CD4-positive, alpha-beta T cell (primary cell): ENCODE measurements at regions not wholly inside any gene's neighbourhood (a gene's known extent, or its start where the extent isn't known, plus 50 kb on each side); places are given as distances from the start of the nearest gene placed in this dataset.

Experiments used
- ATAC-seq: fragments of 200-7000 bp; cut with Tn5 transposase; one replicate; pipeline ENCODE4 v1.10.0; 2022; ENCODE audit warnings: mild to moderate bottlenecking; ENCODE audit not compliant: poor library complexity
- CTCF ChIA-PET: fragments of 350-600 bp; sonication (Branson Sonifier 250); formaldehyde crosslinking; loops from one replicate; lab custom pipeline; 2021; ENCODE audit warnings: antibody characterized with exemption, inconsistent platforms; lab: Charles Lee
- POLR2A ChIA-PET: fragments of 350-600 bp; sonication (Branson Sonifier 250); formaldehyde crosslinking; loops from one replicate; lab custom pipeline; 2021; ENCODE audit warnings: antibody characterized with exemption, inconsistent platforms; lab: Charles Lee
- DNase-seq, 14 experiments: peaks; one replicate each; pipeline ENCODE4 v3.0.0-alpha.2; 2013 to 2020; ENCODE audit warnings: mixed read lengths in 2 of 14
- H3K27ac ChIP-seq, 2 donors: one replicate each; pipeline versions ENCODE4 v1.5.1 to v1.7.0; 2013; ENCODE audit warnings: low read length in 2 of 2, low read depth in 1 of 2, mild to moderate bottlenecking in 1 of 2
- H3K27me3 ChIP-seq, 2 experiments: 1 replicate in 1 of 2; 2 replicates in 1 of 2; pipeline versions ENCODE4 v1.6.1 to v1.7.0; 2013; ENCODE audit warnings: low read length in 2 of 2, control low read depth in 1 of 2, mild to moderate bottlenecking in 1 of 2, moderate library complexity in 1 of 2; ENCODE audit not compliant: insufficient read depth in 2 of 2, control insufficient read depth in 1 of 2
- H3K36me3 ChIP-seq: one replicate; pipeline ENCODE4 v1.6.1; 2013; ENCODE audit warnings: low read length, control low read depth; ENCODE audit not compliant: insufficient read depth
- H3K4me1 ChIP-seq: one replicate; pipeline ENCODE4 v1.6.1; 2013; ENCODE audit warnings: low read length, control low read depth; ENCODE audit not compliant: insufficient read depth
- H3K4me3 ChIP-seq: one replicate; pipeline ENCODE4 v1.5.1; 2013; ENCODE audit warnings: mild to moderate bottlenecking, low read length, moderate library complexity
- H3K9me3 ChIP-seq, 2 experiments: 1 replicate in 1 of 2; 2 replicates in 1 of 2; pipeline versions ENCODE4 v1.6.1 to v1.7.0; 2013; ENCODE audit warnings: low read length in 2 of 2, mild to moderate bottlenecking in 2 of 2, control low read depth in 1 of 2, moderate library complexity in 1 of 2; ENCODE audit not compliant: control insufficient read depth in 1 of 2, insufficient read depth in 1 of 2
- H3K27ac Mint-ChIP-seq: one replicate; pipeline ENCODE4 v1.8.0; 2020; ENCODE audit warnings: mixed read lengths
- H3K27me3 Mint-ChIP-seq: one replicate; pipeline ENCODE4 v1.8.0; 2021; ENCODE audit warnings: mixed read lengths
- H3K36me3 Mint-ChIP-seq: one replicate; pipeline ENCODE4 v1.8.0; 2021; ENCODE audit warnings: low read depth, mixed read lengths
- H3K4me1 Mint-ChIP-seq: one replicate; pipeline ENCODE4 v1.8.0; 2021; ENCODE audit warnings: low read depth, mixed read lengths
- H3K4me3 Mint-ChIP-seq: one replicate; pipeline ENCODE4 v1.8.0; 2020; ENCODE audit warnings: mild to moderate bottlenecking, mixed read lengths
- H3K9me3 Mint-ChIP-seq: one replicate; pipeline ENCODE4 v1.8.0; 2020; ENCODE audit warnings: mixed read lengths
- CTCF ChIP-seq: fragments of 200-600 bp; IDR thresholded peaks from one replicate; pipeline ENCODE4 v1.8.0; 2022; ENCODE audit warnings: antibody characterized with exemption, mild to moderate bottlenecking
- intact Hi-C, 2 experiments: fragments of 100-400 bp; cut with DNase I in 1 of 2; cut with micrococcal nuclease in 1 of 2; formaldehyde crosslinking; loops; one replicate each; pipeline versions ENCODE4 v1.15.1 to v1.9.0; 2023 to 2025; cut with DNase I, micrococcal nuclease

DNA sequence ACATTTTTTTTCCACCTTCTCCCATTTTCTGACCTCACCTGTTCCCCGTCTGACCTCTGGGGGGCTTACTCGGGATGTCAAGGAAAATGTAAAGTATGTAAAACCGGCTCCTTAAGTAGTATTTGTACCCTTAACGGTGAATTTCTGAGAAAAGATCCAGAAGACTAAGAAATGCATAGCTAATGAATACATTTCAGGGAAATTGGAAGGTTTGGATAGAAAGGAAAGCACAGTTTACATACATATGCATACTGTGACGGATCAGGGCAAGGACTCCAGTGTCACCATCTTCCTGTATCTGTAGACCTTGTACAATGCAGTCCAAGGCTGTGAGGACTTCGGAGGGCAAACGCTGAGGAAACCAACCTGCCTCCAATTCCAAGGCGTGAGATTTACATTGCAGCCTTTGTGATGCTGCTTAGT is 2185.9 kb upstream of the TENM3 start:
- Mint-ChIP-seq H3K27me3 (peaks cover 45% of the 10 kb centered on the region), H3K9me3 (no peaks in the 10 kb centered on the region), H3K36me3 (no peaks in the 10 kb centered on the region), H3K4me3 (no peak overlapping the region), H3K27ac (no peak overlapping the region), H3K4me1 (no peaks in the 10 kb centered on the region)
- no peak overlapping the region for H3K27ac ChIP-seq
- no peak overlapping the region for H3K4me3 ChIP-seq
- ChIA-PET POLR2A (no interaction called here), CTCF (no interaction called here)
- intact Hi-C loops: no loop called here
- H3K9me3 ChIP-seq: peaks cover 5 to 18% of the 10 kb centered on the region in 2 experiments
- H3K4me1 ChIP-seq: no peaks in the 10 kb centered on the region
- DNase-seq (no peak), ATAC-seq (no peak)
- no peaks in the 10 kb centered on the region for H3K36me3 ChIP-seq
- TF ChIP-seq CTCF: no peak
- H3K27me3 ChIP-seq: peaks cover 19 to 41% of the 10 kb centered on the region in 2 experiments

DNA sequence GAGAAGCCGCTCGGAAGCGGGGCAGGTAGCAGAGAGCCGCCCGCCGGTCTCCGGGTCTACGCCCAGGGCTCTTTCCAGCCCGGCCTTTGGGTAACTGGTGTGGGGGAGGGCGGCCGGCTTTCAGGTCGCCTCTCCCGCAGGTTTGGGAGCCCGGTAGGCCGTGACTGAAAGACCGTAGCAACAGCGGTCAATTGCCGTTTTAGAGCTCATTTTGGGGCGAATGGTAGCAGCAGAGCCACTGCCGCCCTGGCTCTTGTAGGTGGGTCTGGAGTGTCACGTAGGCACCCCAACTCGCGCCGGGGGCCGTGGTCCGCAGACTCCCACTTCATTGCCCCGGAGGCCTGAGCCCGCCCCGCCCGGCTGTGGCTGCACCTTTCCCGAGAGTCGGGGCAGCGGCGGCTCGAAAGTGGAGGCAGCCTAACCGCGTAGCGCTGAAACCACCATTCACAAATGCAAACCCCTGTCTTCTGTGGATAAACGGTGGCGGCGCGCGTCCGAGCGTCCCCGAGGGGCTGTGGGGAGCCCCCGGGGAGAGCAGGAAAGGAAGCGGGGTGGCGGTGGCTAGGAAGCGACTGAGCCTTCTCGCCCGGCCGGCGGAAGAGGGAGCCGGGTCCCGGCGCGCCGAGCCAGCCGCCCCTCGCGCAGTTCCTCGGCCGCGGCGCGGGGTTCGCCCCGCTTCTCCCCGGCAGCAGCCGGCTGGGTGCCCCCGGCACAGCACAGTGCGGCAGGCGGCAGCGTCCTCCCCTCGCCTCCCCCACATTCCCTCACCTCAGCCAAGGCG is 2185.1 kb upstream of the TENM3 start:
- intact Hi-C loops: no loop called here
- Histone ChIP-seq H3K27me3 (peaks cover 19 to 41% of the 10 kb centered on the region in 2 experiments), H3K9me3 (peaks cover 5 to 18% of the 10 kb centered on the region in 2 experiments), H3K4me3 (no peak overlapping the region), H3K36me3 (no peaks in the 10 kb centered on the region), H3K27ac (no peak overlapping the region), H3K4me1 (no peaks in the 10 kb centered on the region)
- POLR2A ChIA-PET: no interaction called here
- no peak for DNase-seq
- no peak for ATAC-seq
- peaks cover 45% of the 10 kb centered on the region for H3K27me3 Mint-ChIP-seq
- no peak for TF ChIP-seq CTCF
- no peak overlapping the region for H3K27ac Mint-ChIP-seq
- H3K36me3 Mint-ChIP-seq: no peaks in the 10 kb centered on the region
- no peak overlapping the region for H3K4me3 Mint-ChIP-seq
- H3K4me1 Mint-ChIP-seq: no peaks in the 10 kb centered on the region
- CTCF ChIA-PET: no interaction called here
- H3K9me3 Mint-ChIP-seq: no peaks in the 10 kb centered on the region

DNA sequence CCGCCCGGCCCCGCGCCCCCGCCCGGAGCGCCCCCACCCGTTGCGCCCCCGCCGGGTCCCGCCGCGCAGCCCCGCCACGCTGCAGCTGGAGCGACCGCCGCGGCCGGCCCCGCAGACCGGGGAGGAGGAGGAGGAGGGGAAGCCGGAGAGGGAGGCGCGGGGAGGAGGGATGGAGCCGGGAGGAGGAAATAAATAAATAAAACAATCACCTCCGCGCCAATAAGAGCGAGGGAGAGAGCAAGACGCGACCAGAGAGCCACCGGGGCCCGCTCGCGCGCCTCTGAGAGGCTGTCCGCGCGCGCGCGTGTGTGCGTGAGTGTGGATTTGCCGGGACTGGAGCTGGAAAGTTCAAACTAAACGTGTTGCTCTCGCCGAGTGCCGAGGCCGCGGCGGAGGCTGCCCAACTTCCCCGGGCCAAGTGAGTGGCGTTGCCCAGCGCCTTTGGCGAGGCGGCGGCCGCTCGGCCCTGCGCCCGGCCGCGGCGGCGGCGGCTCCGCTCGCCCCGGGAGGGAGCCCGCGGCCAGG is 2184.4 kb upstream of the TENM3 start:
- no peaks in the 10 kb centered on the region for H3K36me3 ChIP-seq
- no peak overlapping the region for H3K27ac ChIP-seq
- no peaks in the 10 kb centered on the region for H3K4me1 ChIP-seq
- H3K4me3 ChIP-seq: no peak overlapping the region
- ChIA-PET CTCF (no interaction called here), POLR2A (no interaction called here)
- ATAC-seq: no peak
- H3K9me3 Mint-ChIP-seq: no peaks in the 10 kb centered on the region
- H3K4me3 Mint-ChIP-seq: no peak overlapping the region
- no peaks in the 10 kb centered on the region for H3K36me3 Mint-ChIP-seq
- intact Hi-C loops: no loop called here
- H3K4me1 Mint-ChIP-seq: no peaks in the 10 kb centered on the region
- peaks cover 45% of the 10 kb centered on the region for H3K27me3 Mint-ChIP-seq
- DNase-seq: no peak
- H3K9me3 ChIP-seq: peaks cover 2 to 18% of the 10 kb centered on the region in 2 experiments
- TF ChIP-seq CTCF: no peak
- no peak overlapping the region for H3K27ac Mint-ChIP-seq
- H3K27me3 ChIP-seq: peaks cover 19 to 41% of the 10 kb centered on the region in 2 experiments
